CD4-positive, alpha-beta memory T cell (primary cell): ENCODE measurements at regions not wholly inside any gene's neighbourhood (a gene's known extent, or its start where the extent isn't known, plus 50 kb on each side); places are given as distances from the start of the nearest gene placed in this dataset.
"Not testable (repeated sequence)": the region's sequence is repeated elsewhere in the genome, so short reads cannot be mapped to it uniquely, and the experiment has no call there.

ENCODE experiments used
- CTCF ChIA-PET: fragments of 350-600 bp; sonication (Branson Sonifier 250); formaldehyde crosslinking; loops from one replicate; lab custom pipeline; 2021; ENCODE audit warnings: inconsistent platforms; ENCODE audit not compliant: partially characterized antibody; lab: Charles Lee
- POLR2A ChIA-PET: fragments of 350-600 bp; sonication (Branson Sonifier 250); formaldehyde crosslinking; loops from one replicate; lab custom pipeline; 2021; ENCODE audit not compliant: partially characterized antibody; lab: Charles Lee
- DNase-seq, 5 donors: peaks; one replicate each; pipeline versions ENCODE4 v3.0.0 to v3.0.0-alpha.2; 2020 to 2022; ENCODE audit warnings: mixed read lengths in 1 of 5
- H3K27ac ChIP-seq: one replicate; pipeline ENCODE4 v1.7.0; 2013; ENCODE audit warnings: low read depth, low read length
- H3K27me3 ChIP-seq: 2 replicates; pipeline ENCODE4 v1.7.0; 2013; ENCODE audit warnings: mild to moderate bottlenecking, low read length, moderate library complexity; ENCODE audit not compliant: insufficient read depth
- H3K36me3 ChIP-seq: 2 replicates; pipeline ENCODE4 v1.7.0; 2013; ENCODE audit warnings: mild to moderate bottlenecking, low read length, moderate library complexity; ENCODE audit not compliant: insufficient read depth
- H3K4me1 ChIP-seq: 2 replicates; pipeline ENCODE4 v1.7.0; 2013; ENCODE audit warnings: mild to moderate bottlenecking, low read length, moderate library complexity; ENCODE audit not compliant: insufficient read depth
- H3K4me3 ChIP-seq, 2 donors: one replicate each; pipeline ENCODE4 v1.7.0; 2013; ENCODE audit warnings: low read length in 2 of 2, mild to moderate bottlenecking in 1 of 2
- H3K9me3 ChIP-seq, 2 donors: one replicate each; pipeline ENCODE4 v1.7.0; 2013; ENCODE audit warnings: low read length in 2 of 2, control low read depth in 1 of 2; ENCODE audit not compliant: control insufficient read depth in 1 of 2
- H3K27ac Mint-ChIP-seq, 7 donors: one replicate each; pipeline ENCODE4 v1.8.0; 2020 to 2021; ENCODE audit warnings: mixed read lengths in 7 of 7, mild to moderate bottlenecking in 6 of 7, inconsistent platforms in 3 of 7, moderate library complexity in 3 of 7
- H3K27me3 Mint-ChIP-seq, 2 donors: one replicate each; pipeline ENCODE4 v1.8.0; 2020 to 2021; ENCODE audit warnings: mixed read lengths in 2 of 2
- H3K36me3 Mint-ChIP-seq, 2 donors: one replicate each; pipeline ENCODE4 v1.8.0; 2020 to 2021; ENCODE audit warnings: mixed read lengths in 2 of 2, inconsistent platforms in 1 of 2, mild to moderate bottlenecking in 1 of 2
- H3K4me1 Mint-ChIP-seq, 4 donors: one replicate each; pipeline ENCODE4 v1.8.0; 2020 to 2021; ENCODE audit warnings: mixed read lengths in 4 of 4, mild to moderate bottlenecking in 1 of 4
- H3K4me3 Mint-ChIP-seq, 8 donors: one replicate each; pipeline ENCODE4 v1.8.0; 2020 to 2021; ENCODE audit warnings: mixed read lengths in 8 of 8, mild to moderate bottlenecking in 7 of 8, moderate library complexity in 6 of 8, inconsistent platforms in 3 of 8
- H3K9me3 Mint-ChIP-seq, 8 donors: one replicate each; pipeline ENCODE4 v1.8.0; 2020 to 2021; ENCODE audit warnings: mixed read lengths in 8 of 8, mild to moderate bottlenecking in 5 of 8, inconsistent platforms in 3 of 8, moderate library complexity in 1 of 8
- intact Hi-C: fragments of 100-400 bp; cut with micrococcal nuclease; formaldehyde crosslinking; loops from one replicate; pipeline ENCODE4 v1.15.1; 2023

DNA sequence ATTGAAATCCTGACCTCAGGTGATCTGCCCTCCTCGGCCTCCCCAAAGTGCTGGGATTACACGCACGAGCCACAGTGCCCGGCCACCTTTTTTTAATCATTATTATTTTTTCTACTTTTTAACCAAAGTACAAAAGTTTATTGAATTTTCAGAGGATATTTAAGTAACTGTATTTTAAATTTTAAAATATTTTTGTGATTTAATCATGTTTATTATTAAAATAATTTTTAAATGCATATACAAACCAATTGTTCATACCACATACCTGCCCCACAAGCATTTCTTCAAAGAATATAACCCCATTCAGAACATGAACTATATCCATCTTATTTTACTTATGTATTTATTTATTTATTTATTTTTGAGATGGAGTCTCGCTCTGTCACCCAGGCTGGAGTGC is 163.6 kb upstream of the MAP2 start:
- Mint-ChIP-seq H3K27ac (no peak overlapping the region), H3K36me3 (no peaks in the 10 kb centered on the region), H3K27me3 (no peaks in the 10 kb centered on the region), H3K9me3 (peaks cover 0 to 15% (median 6%) of the 10 kb centered on the region in 8 donors), H3K4me1 (no peaks in the 10 kb centered on the region), H3K4me3 (no peak overlapping the region)
- H3K36me3 ChIP-seq, result no peaks in the 10 kb centered on the region
- H3K27ac ChIP-seq, result no peak overlapping the region
- intact Hi-C loops, result no loop called here
- H3K9me3 ChIP-seq, result no peaks in the 10 kb centered on the region
- ChIA-PET POLR2A (no interaction called here), CTCF (no interaction called here)
- no peaks in the 10 kb centered on the region for H3K27me3 ChIP-seq
- no peaks in the 10 kb centered on the region for H3K4me1 ChIP-seq
- no peak for DNase-seq
- no peak overlapping the region for H3K4me3 ChIP-seq

DNA sequence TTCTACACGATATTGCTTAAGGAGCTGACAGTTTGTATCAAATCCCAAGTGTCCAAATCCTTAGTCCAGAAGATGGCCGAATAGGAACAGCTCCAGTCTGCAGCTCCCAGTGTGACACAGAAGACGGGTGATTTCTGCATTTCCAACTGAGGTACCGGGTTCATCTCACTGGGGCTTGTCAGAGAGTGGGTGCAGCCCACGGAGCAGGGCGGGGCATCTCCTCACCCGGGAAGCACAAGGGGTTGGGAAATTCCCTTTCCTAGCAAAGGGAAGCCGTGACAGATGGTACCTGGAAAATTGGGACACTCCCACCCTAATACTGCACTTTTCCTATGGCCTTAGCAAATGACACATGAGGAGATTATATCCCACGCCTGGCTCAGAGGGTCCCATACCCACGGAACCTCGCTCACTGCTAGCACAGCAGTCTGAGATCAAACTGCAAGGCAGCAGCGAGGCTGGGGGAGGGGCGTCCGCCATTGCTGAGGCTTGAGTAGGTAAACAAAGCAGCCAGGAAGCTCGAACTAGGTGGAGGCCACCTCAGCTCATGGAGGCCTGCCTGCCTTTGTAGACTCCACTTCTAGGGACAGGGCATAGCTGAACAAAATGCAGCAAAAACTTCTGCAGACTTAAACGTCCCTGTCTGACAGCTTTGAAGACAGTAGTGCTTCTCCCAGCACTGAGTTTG is 162.3 kb upstream of the MAP2 start:
- H3K36me3 ChIP-seq, POLR2A ChIA-PET, H3K4me1 ChIP-seq, H3K27ac Mint-ChIP-seq, CTCF ChIA-PET, H3K36me3 Mint-ChIP-seq, intact Hi-C loops, H3K9me3 ChIP-seq, H3K27me3 Mint-ChIP-seq, H3K27ac ChIP-seq, H3K4me3 Mint-ChIP-seq, H3K27me3 ChIP-seq, H3K4me3 ChIP-seq, H3K4me1 Mint-ChIP-seq, DNase-seq: not testable (repeated sequence)
- H3K9me3 Mint-ChIP-seq, result peaks cover 0 to 17% (median 9%) of the 10 kb centered on the region in 8 donors

DNA sequence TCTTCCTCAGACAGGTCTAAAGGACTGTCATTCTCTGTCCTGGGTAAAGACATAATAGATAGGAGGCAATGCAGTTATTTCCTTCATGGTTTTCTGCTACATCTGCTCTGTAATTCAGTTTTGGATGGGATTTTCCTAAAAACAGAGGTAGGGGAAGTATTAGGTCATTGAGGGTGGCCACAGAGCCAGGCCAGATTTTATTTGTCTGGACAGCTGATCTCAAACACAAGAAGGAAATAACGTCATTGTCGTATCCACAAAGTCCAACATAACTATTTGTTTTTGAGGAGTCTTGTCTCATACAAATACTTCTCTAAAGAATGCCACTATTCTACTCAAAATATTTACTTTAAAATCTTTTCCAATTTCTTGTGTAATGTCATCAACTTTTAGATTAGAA is 154.8 kb upstream of the MAP2 start:
- no peak overlapping the region for H3K4me3 Mint-ChIP-seq
- DNase-seq, result no peak
- no peaks in the 10 kb centered on the region for H3K27me3 ChIP-seq
- intact Hi-C loops, result no loop called here
- H3K27me3 Mint-ChIP-seq, result no peaks in the 10 kb centered on the region
- peaks cover 0 to 11% (median 3%) of the 10 kb centered on the region in 8 donors for H3K9me3 Mint-ChIP-seq
- ChIA-PET POLR2A (no interaction called here), CTCF (no interaction called here)
- no peaks in the 10 kb centered on the region for H3K4me1 ChIP-seq
- H3K36me3 ChIP-seq, result no peaks in the 10 kb centered on the region
- no peaks in the 10 kb centered on the region for H3K4me1 Mint-ChIP-seq
- no peak overlapping the region for H3K27ac Mint-ChIP-seq
- H3K9me3 ChIP-seq, result no peaks in the 10 kb centered on the region
- H3K4me3 ChIP-seq, result no peak overlapping the region
- H3K27ac ChIP-seq, result no peak overlapping the region
- no peaks in the 10 kb centered on the region for H3K36me3 Mint-ChIP-seq

DNA sequence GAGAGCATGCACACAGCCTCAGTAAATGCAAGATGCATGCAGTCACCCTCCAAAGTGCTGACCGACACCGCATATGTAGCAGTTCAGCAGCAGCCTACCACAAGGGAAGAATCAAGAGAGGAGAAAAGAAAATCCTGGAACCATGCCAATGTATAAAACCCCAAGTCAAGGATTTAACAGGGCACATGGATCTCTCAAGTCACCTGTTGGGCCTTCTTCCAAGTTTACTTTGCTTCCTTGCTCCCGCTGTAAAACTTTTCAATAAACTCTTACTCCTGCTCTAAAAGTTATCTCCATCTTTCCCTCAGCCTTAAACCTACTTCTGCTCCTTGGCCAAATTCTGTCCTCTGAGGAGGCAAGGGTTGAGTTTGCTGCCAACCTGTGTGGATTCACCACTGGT is 147.8 kb upstream of the MAP2 start:
- intact Hi-C loops, result no loop called here
- Mint-ChIP-seq H3K4me1 (no peaks in the 10 kb centered on the region), H3K9me3 (peaks cover 0 to 25% (median 8%) of the 10 kb centered on the region in 8 donors), H3K27ac (peak overlapping the region in 1 of 7 donors; percentile 9), H3K36me3 (no peaks in the 10 kb centered on the region), H3K27me3 (no peaks in the 10 kb centered on the region), H3K4me3 (no peak overlapping the region)
- Histone ChIP-seq H3K27ac (no peak overlapping the region), H3K4me1 (no peaks in the 10 kb centered on the region), H3K27me3 (no peaks in the 10 kb centered on the region), H3K9me3 (no peaks in the 10 kb centered on the region), H3K36me3 (no peaks in the 10 kb centered on the region), H3K4me3 (no peak overlapping the region)
- no peak for DNase-seq
- ChIA-PET CTCF (no interaction called here), POLR2A (no interaction called here)

DNA sequence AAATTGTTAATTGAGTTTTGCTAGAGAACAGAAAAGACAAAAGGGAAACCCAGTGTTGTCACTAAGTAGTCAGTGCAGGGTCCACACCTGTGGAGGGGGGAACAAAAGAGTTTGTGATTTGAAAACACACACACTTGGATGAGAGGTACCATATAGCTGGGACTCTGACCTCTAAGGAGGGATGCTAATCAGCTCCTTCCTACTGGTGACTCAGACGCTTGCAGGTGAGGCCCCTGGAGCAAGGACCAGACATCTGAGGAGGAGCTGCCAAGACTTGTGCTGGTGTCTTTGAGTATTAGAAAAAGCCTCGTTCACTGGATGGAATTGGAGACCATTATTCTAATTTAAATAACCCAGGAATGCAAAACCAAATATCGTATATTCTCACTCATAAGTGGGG is 146.4 kb upstream of the MAP2 start:
- intact Hi-C loops, result no loop called here
- no peaks in the 10 kb centered on the region for H3K9me3 ChIP-seq
- ChIA-PET CTCF (no interaction called here), POLR2A (no interaction called here)
- Mint-ChIP-seq H3K4me1 (no peaks in the 10 kb centered on the region), H3K27me3 (no peaks in the 10 kb centered on the region), H3K27ac (no peak overlapping the region), H3K36me3 (no peaks in the 10 kb centered on the region), H3K9me3 (peaks cover 0 to 25% (median 8%) of the 10 kb centered on the region in 8 donors), H3K4me3 (no peak overlapping the region)
- H3K27ac ChIP-seq, result no peak overlapping the region
- DNase-seq, result no peak
- H3K4me1 ChIP-seq, result no peaks in the 10 kb centered on the region
- no peaks in the 10 kb centered on the region for H3K27me3 ChIP-seq
- H3K36me3 ChIP-seq, result no peaks in the 10 kb centered on the region
- H3K4me3 ChIP-seq, result no peak overlapping the region

DNA sequence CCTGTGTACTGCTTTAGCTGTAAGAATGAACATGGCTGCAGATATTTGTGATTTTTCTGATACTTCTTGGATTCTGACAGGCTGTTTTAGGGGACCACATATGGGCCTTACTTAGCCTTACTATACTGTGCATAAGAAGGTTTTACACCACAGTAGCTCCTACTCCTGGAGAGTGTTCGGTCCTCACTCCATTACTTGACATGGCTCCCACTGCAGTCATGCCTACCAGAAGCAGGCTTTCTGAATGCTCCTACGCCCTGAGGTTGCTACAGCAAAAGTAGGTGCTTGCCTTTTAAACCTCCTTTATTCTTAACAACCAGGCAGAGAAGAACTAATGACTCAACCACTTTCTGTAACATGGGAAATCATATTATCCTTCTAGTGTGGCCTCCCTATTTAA is 125.2 kb upstream of the MAP2 start:
- Histone ChIP-seq H3K9me3 (no peaks in the 10 kb centered on the region), H3K36me3 (no peaks in the 10 kb centered on the region), H3K4me3 (no peak overlapping the region), H3K27ac (no peak overlapping the region), H3K4me1 (no peaks in the 10 kb centered on the region), H3K27me3 (no peaks in the 10 kb centered on the region)
- CTCF ChIA-PET, result no interaction called here
- Mint-ChIP-seq H3K9me3 (peaks cover 0 to 6% (median under 1%) of the 10 kb centered on the region in 8 donors), H3K4me3 (no peak overlapping the region), H3K27ac (no peak overlapping the region), H3K27me3 (no peaks in the 10 kb centered on the region), H3K36me3 (no peaks in the 10 kb centered on the region), H3K4me1 (no peaks in the 10 kb centered on the region)
- POLR2A ChIA-PET, result no interaction called here
- intact Hi-C loops, result no loop called here
- no peak for DNase-seq

DNA sequence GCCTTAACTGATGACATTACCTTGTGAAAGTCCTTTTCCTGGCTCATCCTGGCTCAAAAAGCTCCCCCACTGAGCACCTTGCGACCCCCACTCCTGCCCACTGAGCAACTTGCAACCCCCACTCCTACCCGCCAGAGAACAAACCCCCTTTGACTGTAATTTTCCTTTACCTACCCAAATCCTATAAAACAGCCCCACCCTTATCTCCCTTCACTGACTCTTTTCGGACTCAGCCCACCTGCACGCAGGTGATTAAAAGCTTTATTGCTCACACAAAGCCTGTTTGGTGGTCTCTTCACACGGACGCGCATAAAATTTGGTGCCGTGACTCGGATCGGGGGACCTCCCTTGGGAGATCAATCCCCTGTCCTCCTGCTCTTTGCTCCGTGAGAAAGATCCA is 124.4 kb upstream of the MAP2 start:
- H3K9me3 Mint-ChIP-seq, H3K4me3 Mint-ChIP-seq, H3K9me3 ChIP-seq, DNase-seq, POLR2A ChIA-PET, CTCF ChIA-PET, H3K4me1 Mint-ChIP-seq, H3K4me3 ChIP-seq, H3K36me3 ChIP-seq, H3K36me3 Mint-ChIP-seq, H3K4me1 ChIP-seq, H3K27ac Mint-ChIP-seq, H3K27me3 Mint-ChIP-seq, H3K27ac ChIP-seq, H3K27me3 ChIP-seq, intact Hi-C loops: not testable (repeated sequence)

DNA sequence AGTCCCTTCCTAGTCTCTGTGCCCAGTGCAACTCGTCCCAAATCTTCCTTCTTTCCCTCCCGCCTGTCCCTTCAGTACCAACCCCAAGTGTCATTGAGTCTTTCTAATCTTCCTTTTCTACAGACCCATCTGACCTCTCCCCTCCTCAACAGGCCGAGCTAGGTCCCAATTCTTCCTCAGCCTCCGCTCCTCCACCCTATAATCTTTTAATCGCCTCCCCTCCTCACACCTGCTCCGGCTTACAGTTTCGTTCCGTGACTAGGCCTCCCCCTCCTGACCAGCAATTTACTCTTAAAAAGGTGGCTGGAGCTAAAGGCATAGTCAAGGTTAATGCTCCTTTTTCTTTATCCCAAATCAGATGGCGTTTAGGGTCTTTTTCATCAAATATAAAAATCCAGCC is 123.1 kb upstream of the MAP2 start:
- DNase-seq, H3K4me1 ChIP-seq, H3K4me3 Mint-ChIP-seq, H3K27ac Mint-ChIP-seq, H3K4me1 Mint-ChIP-seq, H3K27me3 ChIP-seq, POLR2A ChIA-PET, intact Hi-C loops, H3K36me3 Mint-ChIP-seq, H3K9me3 ChIP-seq, H3K4me3 ChIP-seq, H3K9me3 Mint-ChIP-seq, H3K36me3 ChIP-seq, H3K27me3 Mint-ChIP-seq, CTCF ChIA-PET, H3K27ac ChIP-seq: not testable (repeated sequence)
